ENCODE measurements at regions not wholly inside any gene's neighbourhood (a gene's known extent, or its start where the extent isn't known, plus 50 kb on each side); places are given as distances from the start of the nearest gene placed in this dataset.

DNA sequence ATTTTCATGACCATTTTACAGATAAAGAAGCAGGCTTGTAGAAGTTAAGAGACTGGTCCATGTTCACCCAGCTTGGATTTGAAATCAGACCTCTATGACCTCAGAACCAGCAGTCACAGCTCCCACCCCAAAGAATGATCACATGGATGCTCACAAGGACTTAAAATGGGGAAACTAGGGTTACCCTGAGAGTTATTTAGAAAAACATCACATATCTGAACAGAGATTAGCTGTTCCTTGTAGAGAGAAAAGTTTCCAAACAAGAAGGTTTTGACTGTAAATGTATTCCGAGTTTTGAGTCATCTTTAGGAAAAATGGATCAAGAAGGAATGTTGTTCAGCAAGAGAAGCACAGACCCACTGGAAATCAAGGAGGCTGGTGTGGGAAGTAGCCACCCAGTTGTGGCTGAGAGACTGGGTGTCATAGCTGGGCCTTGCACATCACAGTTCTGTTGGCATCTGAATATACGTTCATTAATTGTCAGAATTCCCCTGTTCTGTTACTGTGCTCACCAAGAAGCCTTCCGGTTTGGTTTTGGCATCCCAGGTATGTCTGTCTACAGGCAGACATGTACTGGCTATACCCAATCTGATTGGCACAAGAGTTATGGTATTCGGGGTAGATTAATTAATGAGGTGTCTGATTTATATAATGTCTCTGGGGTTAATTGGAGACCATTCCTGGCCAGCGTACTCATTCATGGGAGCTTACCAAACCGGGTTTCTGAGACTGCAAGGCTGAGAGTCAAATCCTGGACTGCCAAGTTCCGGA lies 371.8 kb upstream of the SLC14A2 start:
- H3K9me3 ChIP-seq = no peaks in the 10 kb centered on the region
- DNase-seq = no peak
- H3K36me3 ChIP-seq = no peaks in the 10 kb centered on the region
- H3K4me3 ChIP-seq (ENCODE audit: low read depth, low read length) = no peak overlapping the region
- no peaks in the 10 kb centered on the region for H3K4me1 ChIP-seq
- TF ChIP-seq, protein P1, sequence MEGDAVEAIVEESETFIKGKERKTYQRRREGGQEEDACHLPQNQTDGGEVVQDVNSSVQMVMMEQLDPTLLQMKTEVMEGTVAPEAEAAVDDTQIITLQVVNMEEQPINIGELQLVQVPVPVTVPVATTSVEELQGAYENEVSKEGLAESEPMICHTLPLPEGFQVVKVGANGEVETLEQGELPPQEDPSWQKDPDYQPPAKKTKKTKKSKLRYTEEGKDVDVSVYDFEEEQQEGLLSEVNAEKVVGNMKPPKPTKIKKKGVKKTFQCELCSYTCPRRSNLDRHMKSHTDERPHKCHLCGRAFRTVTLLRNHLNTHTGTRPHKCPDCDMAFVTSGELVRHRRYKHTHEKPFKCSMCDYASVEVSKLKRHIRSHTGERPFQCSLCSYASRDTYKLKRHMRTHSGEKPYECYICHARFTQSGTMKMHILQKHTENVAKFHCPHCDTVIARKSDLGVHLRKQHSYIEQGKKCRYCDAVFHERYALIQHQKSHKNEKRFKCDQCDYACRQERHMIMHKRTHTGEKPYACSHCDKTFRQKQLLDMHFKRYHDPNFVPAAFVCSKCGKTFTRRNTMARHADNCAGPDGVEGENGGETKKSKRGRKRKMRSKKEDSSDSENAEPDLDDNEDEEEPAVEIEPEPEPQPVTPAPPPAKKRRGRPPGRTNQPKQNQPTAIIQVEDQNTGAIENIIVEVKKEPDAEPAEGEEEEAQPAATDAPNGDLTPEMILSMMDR (IDR thresholded peaks at IDR 0.05; ENCODE audit: low read depth, low read length) = no peak
- no peaks in the 10 kb centered on the region for H3K27me3 ChIP-seq

DNA sequence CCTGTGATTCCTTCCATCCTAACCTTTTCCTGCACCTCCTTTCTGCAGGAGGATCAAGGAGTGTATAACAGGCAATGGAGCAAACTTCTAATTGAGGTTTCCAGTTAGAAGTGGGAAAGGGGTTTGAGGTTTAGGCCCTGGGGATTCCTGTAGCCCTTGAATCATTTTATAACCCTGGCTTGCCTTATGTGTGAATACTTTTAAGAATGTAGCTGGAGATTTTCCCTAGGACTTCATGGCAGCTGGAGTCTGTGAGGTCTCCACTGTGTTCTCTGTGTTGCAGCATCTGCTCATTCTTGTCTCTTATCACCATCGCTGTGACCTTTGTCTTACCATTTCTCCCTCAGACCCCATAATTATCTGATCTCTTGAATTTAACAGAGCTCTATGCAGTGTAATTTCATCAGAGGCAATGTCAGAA lies 370.2 kb upstream of the SLC14A2 start:
- no peak for DNase-seq
- no peaks in the 10 kb centered on the region for H3K36me3 ChIP-seq
- no peaks in the 10 kb centered on the region for H3K27me3 ChIP-seq
- TF ChIP-seq, protein P1 (IDR thresholded peaks at IDR 0.05; ENCODE audit: low read depth, low read length) = no peak
- no peak overlapping the region for H3K4me3 ChIP-seq (ENCODE audit: low read depth, low read length)
- no peaks in the 10 kb centered on the region for H3K4me1 ChIP-seq
- no peaks in the 10 kb centered on the region for H3K9me3 ChIP-seq

DNA sequence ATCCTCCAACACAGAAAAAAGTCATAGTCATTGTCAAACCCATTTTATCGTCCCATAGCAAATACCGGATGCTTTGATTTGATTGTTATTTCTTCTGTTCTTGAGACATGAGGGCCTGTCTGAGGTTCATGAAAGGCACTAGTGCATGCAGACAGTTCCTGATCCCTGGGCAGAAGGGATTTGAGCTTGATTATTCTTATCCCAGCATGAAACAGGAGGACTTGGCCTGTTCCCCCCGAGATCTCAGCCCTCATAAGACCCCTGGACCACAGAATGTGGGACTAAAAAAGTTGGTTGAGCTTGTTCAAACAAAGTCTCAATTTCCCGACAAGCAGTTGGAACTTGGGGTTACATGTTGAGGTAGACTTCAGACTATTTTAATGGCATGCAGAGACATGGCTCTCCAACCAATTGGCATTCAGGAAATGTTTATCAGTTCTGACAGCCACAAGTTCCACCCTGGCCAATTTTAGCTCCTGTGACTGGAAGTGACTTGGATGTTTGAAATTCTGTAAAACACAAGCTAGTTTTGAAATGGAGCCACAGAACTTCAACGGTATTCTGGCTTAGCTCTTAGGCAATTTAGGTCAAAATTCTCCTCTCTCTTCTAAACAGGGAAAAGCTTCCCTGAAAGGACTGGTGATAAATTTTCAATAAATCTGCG lies 366.9 kb upstream of the SLC14A2 start:
- no peak for DNase-seq
- H3K4me1 ChIP-seq = no peaks in the 10 kb centered on the region
- H3K27me3 ChIP-seq = no peaks in the 10 kb centered on the region
- no peaks in the 10 kb centered on the region for H3K9me3 ChIP-seq
- no peaks in the 10 kb centered on the region for H3K36me3 ChIP-seq
- TF ChIP-seq, protein P1 (IDR thresholded peaks at IDR 0.05; ENCODE audit: low read depth, low read length) = no peak
- H3K4me3 ChIP-seq (ENCODE audit: low read depth, low read length) = no peak overlapping the region

DNA sequence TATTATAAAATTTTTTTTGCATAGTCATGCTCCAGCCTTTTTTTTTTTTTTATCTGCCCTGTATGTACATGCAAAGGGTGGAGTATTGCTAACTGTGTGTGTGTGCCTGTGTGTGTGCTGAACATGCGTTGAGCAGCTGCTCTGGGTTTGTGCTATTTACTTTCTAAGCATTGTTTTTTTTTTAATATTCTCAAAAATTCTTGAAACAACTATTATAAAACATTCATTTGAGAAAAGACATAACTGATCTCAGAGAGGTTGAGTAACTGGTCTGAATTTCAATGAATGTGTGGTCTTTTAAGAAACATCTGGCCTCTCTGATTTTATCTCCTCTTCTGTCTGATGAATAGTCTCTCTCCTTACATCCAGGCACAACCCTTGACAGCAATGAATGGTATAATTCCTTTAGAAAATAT lies 366.0 kb upstream of the SLC14A2 start:
- DNase-seq = no peak

DNA sequence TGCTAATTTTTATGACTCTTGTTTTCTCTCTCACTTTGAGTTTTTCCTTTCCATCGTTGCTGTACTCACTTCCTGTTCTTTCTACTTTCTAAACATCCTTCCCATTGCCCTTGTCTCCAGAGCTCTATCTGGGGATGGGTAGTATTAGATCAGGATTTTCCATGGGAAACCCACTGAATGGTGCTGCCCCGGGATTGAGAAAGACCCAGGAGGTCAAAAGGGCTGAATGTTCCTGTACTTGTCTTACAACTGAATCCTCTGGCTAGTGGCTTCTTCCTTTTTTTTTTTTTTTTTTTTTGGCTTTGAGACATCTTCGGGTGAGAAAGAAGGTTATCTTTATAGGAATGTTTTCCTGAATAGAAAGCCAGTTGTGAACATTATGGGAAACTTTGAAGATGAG lies 364.8 kb upstream of the SLC14A2 start:
- Histone ChIP-seq H3K4me3 (ENCODE audit: low read depth, low read length) (no peak overlapping the region), H3K36me3 (no peaks in the 10 kb centered on the region), H3K9me3 (no peaks in the 10 kb centered on the region), H3K27me3 (no peaks in the 10 kb centered on the region), H3K4me1 (no peaks in the 10 kb centered on the region)
- no peak for DNase-seq
- TF ChIP-seq, protein P1 (IDR thresholded peaks at IDR 0.05; ENCODE audit: low read depth, low read length) = no peak

More for the DNA sequence above, 366.0 kb upstream of the SLC14A2 start:
- Histone ChIP-seq H3K4me3 (ENCODE audit: low read depth, low read length) (no peak overlapping the region), H3K36me3 (no peaks in the 10 kb centered on the region), H3K9me3 (no peaks in the 10 kb centered on the region), H3K4me1 (no peaks in the 10 kb centered on the region), H3K27me3 (no peaks in the 10 kb centered on the region)
- TF ChIP-seq, protein P1 (IDR thresholded peaks at IDR 0.05; ENCODE audit: low read depth, low read length) = no peak

DNA sequence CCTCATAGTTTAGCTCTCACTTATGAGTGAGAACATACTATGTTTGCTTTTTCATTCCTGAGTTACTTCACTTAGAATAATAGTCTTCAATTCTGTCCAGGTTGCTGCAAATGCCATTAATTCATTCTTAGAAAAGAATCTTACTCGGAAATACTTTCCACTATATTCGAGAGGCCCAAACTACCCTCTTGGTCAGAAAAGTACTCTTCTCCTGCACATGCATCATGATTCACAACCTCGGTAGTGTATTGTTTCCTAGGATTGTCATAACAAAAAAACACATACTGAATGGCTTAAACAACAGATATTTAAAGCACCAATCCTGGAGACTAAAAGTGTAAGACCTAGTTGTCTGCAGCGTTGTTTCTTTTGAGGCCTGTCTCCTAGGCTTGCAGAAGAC lies 364.0 kb upstream of the SLC14A2 start:
- no peak for DNase-seq
- H3K9me3 ChIP-seq = no peaks in the 10 kb centered on the region
- H3K4me1 ChIP-seq = no peaks in the 10 kb centered on the region
- H3K27me3 ChIP-seq = no peaks in the 10 kb centered on the region
- TF ChIP-seq, protein P1 (IDR thresholded peaks at IDR 0.05; ENCODE audit: low read depth, low read length) = no peak
- H3K4me3 ChIP-seq (ENCODE audit: low read depth, low read length) = no peak overlapping the region
- no peaks in the 10 kb centered on the region for H3K36me3 ChIP-seq

Data from BE2C (cell line).